CD4-positive, alpha-beta T cell treated with Interleukin-4 for 4 hours (primary cell): ENCODE measurements at regions not wholly inside any gene's neighbourhood (a gene's known extent, or its start where the extent isn't known, plus 50 kb on each side); places are given as distances from the start of the nearest gene placed in this dataset.

Source experiments
- DNase-seq: peaks from one replicate; pipeline ENCODE4 v3.0.0-alpha.2; 2020

- no peak for DNase-seq
These were observed 916.8 kb downstream of the METTL15 start for GRCh38 chr11:29025001-29025400.

DNA sequence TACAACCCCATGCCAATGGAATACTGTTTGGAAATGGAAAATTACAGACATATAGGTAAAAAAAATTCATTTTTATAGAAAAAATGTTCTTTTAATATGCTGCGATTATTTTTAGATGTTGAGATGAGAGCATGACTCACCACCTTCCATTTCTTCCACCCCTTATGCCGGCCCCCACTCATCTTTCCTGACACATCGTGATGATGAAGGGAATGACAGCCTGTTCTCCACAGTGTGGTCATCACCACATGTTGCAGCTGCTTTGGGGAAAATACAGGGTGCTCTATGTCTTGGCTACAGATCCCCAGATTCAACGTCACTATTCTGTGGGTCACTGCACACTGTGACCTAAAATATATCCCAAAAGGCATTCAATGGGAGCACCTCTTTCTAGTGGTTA lies 916.2 kb downstream of the METTL15 start:
- no peak for DNase-seq

DNA sequence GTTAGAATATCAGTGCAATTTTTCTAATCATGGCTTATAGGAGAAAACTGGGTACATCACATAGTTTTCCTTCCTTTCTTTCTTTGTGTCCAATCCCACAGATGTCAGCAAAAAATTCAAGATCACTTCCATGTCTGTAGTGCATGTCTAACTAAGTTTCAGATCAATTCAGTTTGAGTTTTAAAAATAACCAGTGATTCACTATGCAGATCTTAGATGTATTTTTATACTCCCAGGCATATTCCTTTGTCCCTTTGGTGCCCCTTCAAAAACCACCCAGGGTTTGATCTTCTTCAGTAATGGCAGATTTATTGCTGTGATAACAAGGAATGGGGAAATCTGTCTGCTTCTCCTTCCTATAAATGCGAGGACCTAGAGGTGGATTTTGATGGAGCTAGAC lies 915.6 kb downstream of the METTL15 start:
- DNase-seq = no peak

GRCh38 chr11:29022676-29023075 lies 914.5 kb downstream of the METTL15 start:
- DNase-seq = no peak

GRCh38 chr11:29019960-29020683 lies 911.9 kb downstream of the METTL15 start:
- no peak for DNase-seq

DNA sequence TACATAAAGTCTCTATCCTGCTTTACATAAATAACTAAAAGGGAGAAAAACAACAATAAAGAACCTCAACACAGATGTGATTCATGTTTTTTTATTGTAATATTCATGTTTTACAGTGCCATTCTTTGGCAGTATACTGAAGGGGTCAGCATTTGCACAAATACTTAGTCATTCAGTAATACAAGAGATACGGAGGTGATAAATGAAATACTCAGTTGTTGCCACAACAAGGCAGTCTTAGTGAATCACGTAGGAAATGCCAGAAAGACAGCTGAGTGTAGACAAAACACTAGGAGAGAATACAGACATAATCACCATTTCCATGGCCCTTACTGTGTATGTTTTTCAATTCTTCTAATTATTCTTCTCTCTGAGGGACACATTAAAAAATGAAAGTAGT lies 910.4 kb downstream of the METTL15 start:
- no peak for DNase-seq

DNA sequence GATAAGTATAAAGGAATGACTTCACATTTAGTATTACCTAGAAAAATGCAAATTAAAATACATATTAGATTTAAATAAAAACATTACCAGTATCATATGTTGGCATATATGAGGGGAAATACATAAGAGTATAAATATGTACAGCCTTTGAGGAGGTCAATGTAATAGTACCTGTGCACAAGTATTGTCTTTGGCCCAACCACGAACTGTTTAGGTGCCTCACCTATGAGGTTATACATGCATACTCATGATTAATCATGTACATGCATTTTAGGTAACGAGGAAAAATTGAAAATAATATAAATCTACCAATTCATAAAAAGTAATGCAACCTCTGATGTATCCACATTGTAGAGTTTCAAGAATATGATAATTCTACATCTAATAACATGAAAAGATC lies 909.8 kb downstream of the METTL15 start:
- no peak for DNase-seq

GRCh38 chr11:29012507-29012906 lies 904.3 kb downstream of the METTL15 start:
- no peak for DNase-seq

DNA sequence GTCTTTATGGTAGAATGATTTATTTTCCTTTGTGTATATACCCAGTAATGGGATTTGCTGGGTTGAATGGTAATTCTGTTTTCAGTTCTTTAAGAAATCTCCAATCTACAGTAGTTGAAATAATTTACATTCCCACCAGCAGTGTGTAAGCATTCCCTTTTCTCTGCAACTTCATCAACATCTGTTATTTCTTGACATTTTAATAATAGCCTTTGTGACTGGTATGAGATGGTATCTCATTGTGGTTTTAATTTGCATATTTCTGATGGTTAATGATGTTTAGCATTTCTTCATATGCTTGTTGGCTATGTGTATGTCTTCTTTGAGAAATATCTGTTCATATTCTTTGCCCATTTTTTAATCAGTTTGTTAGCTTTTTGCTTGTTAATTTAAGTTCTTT lies 901.2 kb downstream of the METTL15 start:
- no peak for DNase-seq

DNA sequence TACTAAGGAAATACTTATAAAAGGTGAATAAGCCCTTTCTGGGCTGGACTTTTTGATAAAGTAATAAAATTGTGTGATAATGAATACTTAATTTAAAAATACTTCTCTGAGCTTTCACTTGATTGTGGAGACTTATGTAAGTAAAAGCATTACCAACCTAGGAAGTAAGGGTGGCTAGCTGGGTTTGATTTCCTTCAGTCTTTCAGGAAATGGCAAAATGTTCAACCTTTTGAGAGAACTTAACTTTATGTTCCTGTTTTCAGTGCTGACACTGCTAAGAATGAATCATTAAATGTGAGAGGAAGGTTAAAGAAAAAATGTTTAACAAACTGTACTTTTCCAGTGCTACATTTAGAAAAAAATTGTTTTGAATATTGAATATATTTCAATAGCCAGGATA lies 900.3 kb downstream of the METTL15 start:
- DNase-seq = no peak

- DNase-seq = no peak
These were observed 898.5 kb downstream of the METTL15 start for GRCh38 chr11:29006668-29007067.

- DNase-seq = no peak
These were observed 897.3 kb downstream of the METTL15 start for GRCh38 chr11:29005401-29005980.

- no peak for DNase-seq
These were observed 894.6 kb downstream of the METTL15 start for GRCh38 chr11:29002816-29003215.

DNA sequence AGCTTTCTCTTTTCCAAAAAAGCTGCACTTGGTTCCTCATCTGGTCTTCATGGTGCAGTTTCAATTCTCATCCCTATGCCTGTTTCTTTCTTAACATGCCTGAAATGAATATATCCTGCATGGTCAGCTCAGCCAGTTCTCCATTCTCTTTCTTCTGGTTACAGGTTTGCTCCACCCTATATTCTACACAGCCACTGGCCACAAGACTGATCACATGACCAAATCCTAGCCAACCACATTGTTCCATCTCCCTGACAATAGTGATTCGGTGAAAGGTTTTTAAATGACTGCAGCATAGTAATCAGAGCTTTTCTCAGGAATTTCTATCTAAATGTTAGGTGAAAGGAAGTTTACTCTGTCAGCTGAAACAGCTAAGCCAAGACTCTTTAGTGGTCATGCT lies 891.4 kb downstream of the METTL15 start:
- no peak for DNase-seq

DNA sequence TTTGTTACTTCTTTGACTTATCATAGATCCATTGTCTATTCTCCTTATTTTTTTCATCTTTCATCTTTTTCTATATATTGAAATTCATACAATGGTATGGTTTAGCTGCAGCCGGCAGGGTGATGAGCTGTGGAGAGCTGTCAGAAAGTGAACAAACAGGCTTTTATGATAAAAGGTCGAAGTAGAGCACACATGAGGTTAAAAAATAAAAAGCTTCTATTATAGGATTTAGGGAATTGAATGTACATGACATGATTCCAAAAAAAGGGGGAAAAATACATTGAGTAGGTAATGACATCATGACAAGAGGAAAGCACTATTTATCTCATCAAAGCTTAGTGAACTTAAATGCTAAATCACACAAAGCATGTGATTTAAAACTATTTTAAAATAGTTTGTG lies 884.8 kb downstream of the METTL15 start:
- DNase-seq = no peak

DNA sequence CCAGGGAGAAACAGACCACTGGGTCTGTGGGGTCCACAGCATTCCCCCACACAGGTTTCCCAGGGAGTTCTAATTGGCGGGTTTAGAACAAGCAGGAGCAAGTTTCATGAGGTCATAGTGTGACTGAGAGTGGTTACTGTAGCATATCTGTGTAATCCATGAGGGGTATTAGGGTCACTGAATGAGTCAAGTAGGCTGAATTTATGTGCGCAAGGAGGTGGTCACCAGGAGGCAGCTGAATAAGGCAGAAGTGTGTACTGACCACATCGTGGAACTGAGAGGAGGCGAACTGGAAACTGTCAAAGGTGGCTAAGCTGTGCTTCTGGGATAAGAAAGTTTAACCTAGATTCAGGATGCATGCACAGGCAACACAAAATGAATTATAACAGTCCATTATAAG lies 876.0 kb downstream of the METTL15 start:
- no peak for DNase-seq

DNA sequence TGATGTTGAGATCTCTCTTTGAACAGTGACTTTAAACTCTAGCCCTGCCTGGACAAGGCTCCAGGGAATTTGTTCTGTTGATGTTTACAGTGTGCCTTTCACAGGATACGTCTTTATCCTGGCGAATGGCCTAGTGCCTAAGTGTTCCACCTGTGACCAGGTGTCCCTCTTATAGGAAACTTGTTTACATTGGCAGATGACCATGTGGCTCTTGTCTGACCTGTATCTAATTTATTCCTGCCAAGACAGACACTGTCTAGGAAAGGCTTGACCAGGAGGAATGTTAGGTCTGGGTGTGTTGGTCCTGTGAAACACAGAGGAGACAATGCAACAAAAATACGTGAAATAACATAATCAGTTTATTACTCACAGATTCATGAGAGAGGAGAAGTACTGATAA lies 875.6 kb downstream of the METTL15 start:
- no peak for DNase-seq

GRCh38 chr11:28981381-28981780 lies 873.2 kb downstream of the METTL15 start:
- DNase-seq = no peak

DNA sequence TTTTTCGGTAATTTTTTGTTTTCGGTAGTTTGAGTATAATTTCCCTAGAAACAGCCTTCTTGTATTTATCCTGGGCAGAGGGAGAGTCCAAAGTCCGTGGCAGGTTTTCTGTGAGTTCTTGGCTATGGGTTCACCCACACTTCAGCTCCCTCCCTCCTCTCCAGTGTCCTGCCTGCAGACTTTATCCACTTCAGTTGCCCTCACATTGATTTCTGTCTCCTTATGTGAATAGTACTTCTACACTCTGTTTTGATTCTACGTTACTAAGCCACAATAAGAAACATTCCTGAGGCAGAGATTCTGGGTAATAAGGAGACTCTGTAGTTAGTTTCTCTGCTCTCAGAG lies 868.6 kb downstream of the METTL15 start:
- no peak for DNase-seq

DNA sequence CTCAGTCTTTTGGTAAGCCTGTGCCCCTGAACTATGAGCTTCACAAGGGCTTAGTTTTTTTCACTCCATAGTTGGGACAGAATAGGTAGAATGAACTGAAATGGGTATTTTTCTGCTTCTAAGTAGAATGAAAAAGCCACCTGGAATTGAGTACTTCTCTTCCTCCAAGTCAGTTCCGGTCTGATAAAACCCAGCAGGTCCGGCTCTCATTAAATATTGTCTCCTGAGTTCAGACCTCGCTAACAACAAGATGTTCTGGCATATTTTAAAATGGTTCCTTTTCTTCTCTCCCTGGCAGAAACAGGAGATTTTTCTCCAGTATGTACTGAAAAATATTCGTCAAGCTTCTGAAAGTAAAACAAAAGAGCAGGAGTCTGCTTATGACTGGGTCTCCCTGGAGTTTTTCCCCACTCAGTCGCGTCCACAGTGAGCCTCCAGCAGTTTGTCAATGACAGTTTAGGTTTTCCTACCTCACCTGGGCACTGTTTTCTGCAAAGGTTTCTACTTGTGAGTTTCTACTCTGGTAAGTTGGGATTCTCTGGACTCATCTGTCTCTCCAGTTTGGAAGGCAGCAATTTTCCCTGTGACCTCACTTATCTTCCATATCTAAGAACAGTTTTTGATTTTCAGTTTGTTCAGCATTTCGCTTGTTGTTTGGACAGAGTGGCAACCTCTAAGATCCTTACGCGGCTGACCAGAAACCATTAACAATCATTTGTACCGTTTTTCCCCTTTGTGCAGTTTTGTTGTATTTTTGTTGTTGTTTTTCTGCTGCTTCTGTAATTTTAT lies 868.0 kb downstream of the METTL15 start:
- no peak for DNase-seq

DNA sequence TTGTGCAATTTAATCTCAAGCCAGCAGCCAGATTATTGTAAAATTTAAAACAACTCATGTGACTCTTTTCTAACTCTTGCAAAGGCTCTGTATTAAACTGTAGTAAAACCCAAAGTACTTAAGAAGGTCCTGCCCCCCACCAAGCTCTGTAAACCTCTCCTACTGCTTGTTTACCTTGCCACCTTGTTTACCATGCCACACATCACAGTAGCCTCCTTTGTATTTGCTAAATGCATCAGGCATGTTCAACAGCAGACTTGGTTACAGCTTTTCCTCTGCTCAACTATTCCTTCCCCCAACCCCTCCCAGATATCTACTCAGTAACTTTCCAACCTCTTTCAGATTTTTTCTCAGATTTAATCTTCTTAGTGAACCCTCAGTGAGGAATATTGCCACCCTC lies 861.6 kb downstream of the METTL15 start:
- DNase-seq = no peak

- no peak for DNase-seq
These were observed 858.8 kb downstream of the METTL15 start for GRCh38 chr11:28966951-28967350.

DNA sequence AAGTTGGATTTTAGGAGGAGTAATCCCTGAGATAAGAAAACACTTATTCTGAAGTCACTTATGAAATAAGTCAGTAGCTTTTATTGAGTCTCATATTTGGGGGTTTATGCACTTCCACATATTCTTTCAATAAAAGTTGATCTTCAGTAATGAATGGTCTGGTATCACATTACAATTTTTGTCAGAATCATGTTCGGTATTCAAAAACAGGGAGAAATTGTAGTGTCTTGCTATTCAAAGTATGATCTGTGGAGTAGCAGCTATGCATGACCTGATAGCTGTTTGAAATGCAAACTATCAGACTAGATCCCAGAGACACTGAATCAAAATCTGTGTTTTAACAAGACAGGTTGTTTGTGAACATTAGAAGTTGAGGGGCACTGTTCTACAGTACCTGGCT lies 857.6 kb downstream of the METTL15 start:
- DNase-seq = no peak

- DNase-seq = no peak
These were observed 856.6 kb downstream of the METTL15 start for GRCh38 chr11:28964811-28965210.
